GM13977 (cell line): ENCODE measurements at regions not wholly inside any gene's neighbourhood (a gene's known extent, or its start where the extent isn't known, plus 50 kb on each side); places are given as distances from the start of the nearest gene placed in this dataset.

ENCODE experiments used
- DNase-seq: peaks from one replicate; pipeline ENCODE4 v3.0.0; 2012; ENCODE audit warnings: low spot score
- in situ Hi-C: fragments of 300-500 bp; cut with MboI; formaldehyde crosslinking; loops from one replicate; pipeline ENCODE4 v1.12.0; 2022; ENCODE audit warnings: low sequenced_read_pairs, low pct_unique_long_range_greater_than_20kb, mixed read lengths, inconsistent platforms; ENCODE audit not compliant: unreplicated experiment
- TF ChIP-seq, protein P1 (sequence below): IDR thresholded peaks from 2 replicates; pipeline ENCODE4 v1.5.1; 2012; ENCODE audit warnings: mild to moderate bottlenecking, control low read depth; ENCODE audit not compliant: insufficient read depth; ENCODE audit errors: extremely low read depth, missing control alignments

DNA sequence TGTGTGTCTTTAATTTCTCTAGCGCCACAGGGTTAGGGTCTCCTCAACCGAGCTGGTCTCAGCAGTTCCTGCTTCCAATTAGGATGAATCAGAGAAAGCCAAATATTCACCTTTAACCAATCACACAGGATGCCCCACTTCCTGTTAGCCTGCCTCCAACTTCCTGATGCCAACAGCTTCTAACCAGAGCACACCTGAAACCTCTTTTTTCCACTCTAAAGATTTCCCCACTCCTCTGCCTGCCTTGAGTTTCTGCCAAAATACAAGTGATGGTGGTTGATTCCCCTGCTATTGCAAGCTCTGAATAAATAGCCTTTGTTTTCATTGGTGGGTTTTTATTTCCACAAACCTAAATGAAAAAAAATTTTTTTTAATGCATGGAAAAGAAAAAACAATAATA lies 144.7 kb upstream of the UST start:
- TF ChIP-seq, protein P1, sequence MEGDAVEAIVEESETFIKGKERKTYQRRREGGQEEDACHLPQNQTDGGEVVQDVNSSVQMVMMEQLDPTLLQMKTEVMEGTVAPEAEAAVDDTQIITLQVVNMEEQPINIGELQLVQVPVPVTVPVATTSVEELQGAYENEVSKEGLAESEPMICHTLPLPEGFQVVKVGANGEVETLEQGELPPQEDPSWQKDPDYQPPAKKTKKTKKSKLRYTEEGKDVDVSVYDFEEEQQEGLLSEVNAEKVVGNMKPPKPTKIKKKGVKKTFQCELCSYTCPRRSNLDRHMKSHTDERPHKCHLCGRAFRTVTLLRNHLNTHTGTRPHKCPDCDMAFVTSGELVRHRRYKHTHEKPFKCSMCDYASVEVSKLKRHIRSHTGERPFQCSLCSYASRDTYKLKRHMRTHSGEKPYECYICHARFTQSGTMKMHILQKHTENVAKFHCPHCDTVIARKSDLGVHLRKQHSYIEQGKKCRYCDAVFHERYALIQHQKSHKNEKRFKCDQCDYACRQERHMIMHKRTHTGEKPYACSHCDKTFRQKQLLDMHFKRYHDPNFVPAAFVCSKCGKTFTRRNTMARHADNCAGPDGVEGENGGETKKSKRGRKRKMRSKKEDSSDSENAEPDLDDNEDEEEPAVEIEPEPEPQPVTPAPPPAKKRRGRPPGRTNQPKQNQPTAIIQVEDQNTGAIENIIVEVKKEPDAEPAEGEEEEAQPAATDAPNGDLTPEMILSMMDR, result no peak
- in situ Hi-C loops, result no loop called here
- no peak for DNase-seq

DNA sequence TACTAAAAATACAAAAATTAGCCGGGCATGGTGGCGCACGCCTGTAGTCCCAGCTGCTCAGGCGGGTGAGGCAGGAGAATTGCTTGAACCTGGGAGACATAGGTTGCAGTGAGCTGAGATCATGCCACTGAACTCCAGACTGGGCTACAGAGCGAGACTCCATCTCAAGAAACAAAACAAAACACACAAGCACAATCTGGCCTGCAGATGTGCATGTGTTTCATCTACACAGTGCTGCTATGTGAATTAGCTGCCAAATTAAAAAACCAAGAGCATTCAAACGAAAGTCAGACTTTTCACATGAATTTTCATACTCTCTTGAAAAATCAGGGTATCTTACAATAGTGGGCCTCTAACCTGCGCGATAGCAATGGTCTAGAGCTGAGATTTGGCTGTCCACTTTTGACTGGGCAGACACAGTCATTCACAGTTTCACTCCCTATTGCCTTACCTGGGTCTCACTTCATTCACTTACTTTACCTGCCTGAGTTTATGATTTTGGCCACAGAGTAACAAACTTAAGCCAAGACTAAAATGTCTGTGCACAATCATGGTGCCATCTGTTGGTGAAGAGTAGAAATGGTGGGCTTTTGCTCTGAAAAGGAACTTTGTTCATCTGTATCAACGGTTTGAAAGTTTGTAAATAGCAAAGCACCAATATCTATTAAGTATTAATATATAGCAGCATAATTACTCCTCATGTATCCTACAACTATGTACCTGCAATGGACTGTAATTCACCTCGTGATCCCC lies 138.5 kb upstream of the UST start:
- in situ Hi-C loops, result no loop called here
- no peak for DNase-seq
- TF ChIP-seq, protein P1, result peak; percentile 40

DNA sequence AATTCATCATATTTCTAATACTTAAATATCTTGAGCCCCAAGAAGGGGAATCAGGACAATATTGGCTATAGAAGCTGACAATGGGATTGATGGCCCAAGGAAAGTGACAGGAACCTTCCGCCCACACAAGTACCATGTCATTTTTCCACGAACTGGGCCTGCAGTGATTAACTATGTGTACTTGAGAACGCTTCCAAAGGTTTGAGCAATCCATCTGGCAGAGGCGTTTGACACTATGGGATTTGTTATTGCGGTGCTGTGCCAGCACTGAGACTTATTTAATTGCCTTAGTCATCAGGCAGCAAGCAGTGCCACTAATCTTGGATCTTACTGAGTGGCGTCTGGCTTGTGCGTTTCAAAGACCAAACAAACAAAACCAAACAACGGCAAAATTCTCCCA lies 135.6 kb upstream of the UST start:
- TF ChIP-seq, protein P1, result no peak
- no peak for DNase-seq
- in situ Hi-C loops, result no loop called here

DNA sequence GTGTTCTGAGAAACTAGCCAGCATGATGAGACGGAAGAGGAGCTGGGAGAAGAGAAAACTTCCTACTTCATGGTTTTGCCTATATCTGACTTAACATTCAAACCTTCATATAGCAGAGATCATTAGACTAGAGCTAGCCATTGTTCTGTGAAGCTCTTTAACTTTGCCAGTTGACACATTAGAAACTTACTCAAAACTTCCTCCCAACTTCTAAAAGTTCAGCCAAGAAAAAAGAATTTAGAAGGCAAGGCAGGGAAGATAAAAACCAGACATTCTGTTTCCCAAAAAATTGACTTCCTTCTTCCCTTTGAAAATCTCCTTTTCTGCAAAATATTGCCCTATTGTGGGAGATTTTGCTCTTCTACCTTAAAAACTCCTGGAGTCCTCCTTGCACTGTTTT lies 134.8 kb upstream of the UST start:
- TF ChIP-seq, protein P1, result no peak
- DNase-seq, result no peak
- in situ Hi-C loops, result no loop called here

DNA sequence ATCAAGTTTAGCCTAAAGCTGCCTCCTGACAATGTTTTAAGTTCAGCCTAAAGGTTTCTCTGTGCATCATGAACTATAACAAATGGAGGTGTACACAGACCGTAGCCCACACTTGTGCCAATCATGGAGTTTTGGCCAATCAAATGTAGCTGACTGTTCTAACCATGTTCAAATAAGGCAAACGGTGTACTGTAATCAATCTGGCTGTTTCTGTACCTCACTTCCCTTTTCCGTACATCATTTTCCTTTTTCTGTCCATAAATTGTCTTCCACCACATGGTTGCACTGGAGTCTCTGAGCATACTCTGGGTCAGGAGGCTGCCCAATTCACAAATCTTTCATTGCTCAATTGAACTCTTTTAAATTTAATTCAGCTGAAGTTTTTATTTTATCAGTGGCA lies 132.2 kb upstream of the UST start:
- no peak for DNase-seq
- TF ChIP-seq, protein P1, result no peak
- in situ Hi-C loops, result no loop called here

DNA sequence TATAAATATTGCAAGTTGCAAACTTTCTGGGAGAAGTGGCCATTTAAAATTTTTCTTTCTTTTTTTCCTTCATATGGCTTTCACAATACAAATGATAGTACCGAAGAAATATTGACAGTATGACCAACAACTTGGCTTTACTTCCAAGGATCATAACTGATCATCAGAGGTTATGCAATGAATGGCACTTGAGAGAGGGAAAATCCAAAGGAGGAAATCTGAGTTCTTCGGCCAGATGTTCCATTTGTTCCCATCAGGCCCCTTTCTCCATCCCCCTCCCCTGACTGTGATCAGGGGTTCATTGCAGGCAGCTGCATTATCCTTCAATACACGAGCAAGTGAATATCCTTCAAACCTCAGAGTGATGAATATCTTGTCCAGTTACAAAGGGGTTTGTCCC lies 130.0 kb upstream of the UST start:
- DNase-seq, result no peak
- TF ChIP-seq, protein P1, result no peak
- in situ Hi-C loops, result no loop called here
